Loucy (cell line): ENCODE measurements at regions not wholly inside any gene's neighbourhood (a gene's known extent, or its start where the extent isn't known, plus 50 kb on each side); places are given as distances from the start of the nearest gene placed in this dataset.

Source experiments
- EZH2phosphoT487 ChIP-seq: fragments of 200-600 bp; IDR thresholded peaks from 2 replicates; pipeline ENCODE4 v1.6.1; 2018; ENCODE audit warnings: antibody characterized with exemption, mild to moderate bottlenecking, moderate library complexity, borderline replicate concordance
- TF ChIP-seq, protein P1 (sequence below): fragments of 200-600 bp; sonication (generic); conservative IDR thresholded peaks from 2 replicates; pipeline ENCODE4 v1.5.1; 2014; ENCODE audit warnings: mild to moderate bottlenecking, antibody characterized with exemption, low read length

DNA sequence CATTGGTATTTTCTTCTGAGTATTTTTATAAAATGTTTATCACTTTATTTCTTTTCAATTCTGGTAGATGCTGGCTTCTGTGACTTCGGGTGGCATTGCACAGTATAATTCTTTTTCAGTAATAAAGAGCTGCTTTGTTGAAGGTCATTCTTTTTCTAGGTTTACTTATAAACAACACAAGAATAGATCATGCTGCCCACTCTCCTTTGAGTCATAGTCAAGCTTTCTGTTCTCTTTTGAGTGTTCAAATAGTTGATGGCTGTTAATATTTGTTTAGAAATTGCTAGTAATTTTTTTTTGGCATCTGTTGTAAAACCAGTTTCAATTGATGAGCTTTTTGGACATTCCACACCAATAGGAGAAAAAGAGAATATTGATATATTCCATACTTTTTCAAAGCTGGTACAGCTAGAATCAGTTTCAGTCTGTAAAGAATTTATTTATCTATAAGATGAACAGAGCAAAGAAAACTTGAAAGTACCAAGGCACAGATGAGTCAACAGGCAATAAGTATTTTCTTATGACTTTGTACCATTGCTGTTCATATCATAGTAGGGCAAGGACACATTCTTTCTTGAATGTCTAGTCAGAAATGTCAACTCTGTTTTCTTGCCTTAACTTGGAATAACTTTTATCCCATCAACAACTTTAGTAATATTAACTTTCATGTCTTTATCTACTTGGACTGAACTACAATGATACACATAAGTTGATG lies 513.0 kb upstream of the SEL1L start:
- TF ChIP-seq, protein P1, sequence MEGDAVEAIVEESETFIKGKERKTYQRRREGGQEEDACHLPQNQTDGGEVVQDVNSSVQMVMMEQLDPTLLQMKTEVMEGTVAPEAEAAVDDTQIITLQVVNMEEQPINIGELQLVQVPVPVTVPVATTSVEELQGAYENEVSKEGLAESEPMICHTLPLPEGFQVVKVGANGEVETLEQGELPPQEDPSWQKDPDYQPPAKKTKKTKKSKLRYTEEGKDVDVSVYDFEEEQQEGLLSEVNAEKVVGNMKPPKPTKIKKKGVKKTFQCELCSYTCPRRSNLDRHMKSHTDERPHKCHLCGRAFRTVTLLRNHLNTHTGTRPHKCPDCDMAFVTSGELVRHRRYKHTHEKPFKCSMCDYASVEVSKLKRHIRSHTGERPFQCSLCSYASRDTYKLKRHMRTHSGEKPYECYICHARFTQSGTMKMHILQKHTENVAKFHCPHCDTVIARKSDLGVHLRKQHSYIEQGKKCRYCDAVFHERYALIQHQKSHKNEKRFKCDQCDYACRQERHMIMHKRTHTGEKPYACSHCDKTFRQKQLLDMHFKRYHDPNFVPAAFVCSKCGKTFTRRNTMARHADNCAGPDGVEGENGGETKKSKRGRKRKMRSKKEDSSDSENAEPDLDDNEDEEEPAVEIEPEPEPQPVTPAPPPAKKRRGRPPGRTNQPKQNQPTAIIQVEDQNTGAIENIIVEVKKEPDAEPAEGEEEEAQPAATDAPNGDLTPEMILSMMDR, result no peak
- no peak for TF ChIP-seq EZH2phosphoT487
